ENCODE measurements at regions not wholly inside any gene's neighbourhood (a gene's known extent, or its start where the extent isn't known, plus 50 kb on each side); places are given as distances from the start of the nearest gene placed in this dataset.
"Not testable (repeated sequence)": the region's sequence is repeated elsewhere in the genome, so short reads cannot be mapped to it uniquely, and the experiment has no call there.

GRCh38 chr6:164791498-164791897 is 517.9 kb downstream of the C6orf118 start:
- H3K36me3 Mint-ChIP-seq, result no peaks in the 10 kb centered on the region
- CTCF ChIA-PET, result no interaction called here
- H3K9me3 Mint-ChIP-seq, result peaks cover 12% of the 10 kb centered on the region
- H3K4me3 Mint-ChIP-seq, result no peak overlapping the region
- no peak overlapping the region for H3K27ac Mint-ChIP-seq
- H3K4me1 Mint-ChIP-seq, result no peaks in the 10 kb centered on the region
- DNase-seq, result no peak
- no peaks in the 10 kb centered on the region for H3K27me3 Mint-ChIP-seq

- H3K9me3 Mint-ChIP-seq, result peaks cover 15% of the 10 kb centered on the region
- no peaks in the 10 kb centered on the region for H3K36me3 Mint-ChIP-seq
- no peak overlapping the region for H3K4me3 Mint-ChIP-seq
- DNase-seq, result no peak
- no peak overlapping the region for H3K27ac Mint-ChIP-seq
- CTCF ChIA-PET, result no interaction called here
- H3K4me1 Mint-ChIP-seq, result no peaks in the 10 kb centered on the region
- no peaks in the 10 kb centered on the region for H3K27me3 Mint-ChIP-seq
Observed at GRCh38 chr6:164763788-164764187, 545.6 kb downstream of the C6orf118 start.

GRCh38 chr6:164757451-164757850 is 552.0 kb downstream of the C6orf118 start:
- no peaks in the 10 kb centered on the region for H3K27me3 Mint-ChIP-seq
- H3K36me3 Mint-ChIP-seq, result no peaks in the 10 kb centered on the region
- CTCF ChIA-PET, result no interaction called here
- no peaks in the 10 kb centered on the region for H3K4me1 Mint-ChIP-seq
- DNase-seq, result no peak
- H3K9me3 Mint-ChIP-seq, result peaks cover 12% of the 10 kb centered on the region
- H3K4me3 Mint-ChIP-seq, result no peak overlapping the region
- H3K27ac Mint-ChIP-seq, result no peak overlapping the region

GRCh38 chr6:164756723-164757122 is 552.7 kb downstream of the C6orf118 start:
- CTCF ChIA-PET, result no interaction called here
- Mint-ChIP-seq H3K36me3 (no peaks in the 10 kb centered on the region), H3K9me3 (peaks cover 11% of the 10 kb centered on the region), H3K4me3 (no peak overlapping the region), H3K4me1 (no peaks in the 10 kb centered on the region), H3K27ac (no peak overlapping the region), H3K27me3 (no peaks in the 10 kb centered on the region)
- no peak for DNase-seq

GRCh38 chr6:164756142-164756541 is 553.3 kb downstream of the C6orf118 start:
- Mint-ChIP-seq H3K4me1 (no peaks in the 10 kb centered on the region), H3K9me3 (peaks cover 11% of the 10 kb centered on the region), H3K27ac (no peak overlapping the region), H3K36me3 (no peaks in the 10 kb centered on the region), H3K4me3 (no peak overlapping the region), H3K27me3 (no peaks in the 10 kb centered on the region)
- DNase-seq, result no peak
- CTCF ChIA-PET, result no interaction called here

- H3K4me1 Mint-ChIP-seq, result no peaks in the 10 kb centered on the region
- no peaks in the 10 kb centered on the region for H3K27me3 Mint-ChIP-seq
- no peak overlapping the region for H3K4me3 Mint-ChIP-seq
- no peak overlapping the region for H3K27ac Mint-ChIP-seq
- CTCF ChIA-PET, result no interaction called here
- DNase-seq, result no peak
- H3K9me3 Mint-ChIP-seq, result peaks cover 22% of the 10 kb centered on the region
- H3K36me3 Mint-ChIP-seq, result no peaks in the 10 kb centered on the region
Observed at GRCh38 chr6:164753517-164753916, 555.9 kb downstream of the C6orf118 start.

GRCh38 chr6:164751395-164751794 is 558.0 kb downstream of the C6orf118 start:
- peaks cover 26% of the 10 kb centered on the region for H3K9me3 Mint-ChIP-seq
- no peak overlapping the region for H3K4me3 Mint-ChIP-seq
- no peaks in the 10 kb centered on the region for H3K4me1 Mint-ChIP-seq
- no peak overlapping the region for H3K27ac Mint-ChIP-seq
- CTCF ChIA-PET, result no interaction called here
- no peaks in the 10 kb centered on the region for H3K27me3 Mint-ChIP-seq
- no peak for DNase-seq
- H3K36me3 Mint-ChIP-seq, result no peaks in the 10 kb centered on the region

- Mint-ChIP-seq H3K9me3 (peaks cover 26% of the 10 kb centered on the region), H3K4me1 (no peaks in the 10 kb centered on the region), H3K4me3 (no peak overlapping the region), H3K36me3 (no peaks in the 10 kb centered on the region), H3K27ac (no peak overlapping the region), H3K27me3 (no peaks in the 10 kb centered on the region)
- CTCF ChIA-PET, result no interaction called here
- no peak for DNase-seq
Observed at GRCh38 chr6:164750128-164750527, 559.3 kb downstream of the C6orf118 start.

GRCh38 chr6:164749221-164750064 is 560.0 kb downstream of the C6orf118 start:
- no peak for DNase-seq
- Mint-ChIP-seq H3K4me1 (no peaks in the 10 kb centered on the region), H3K9me3 (peaks cover 30% of the 10 kb centered on the region), H3K27me3 (no peaks in the 10 kb centered on the region), H3K36me3 (no peaks in the 10 kb centered on the region), H3K27ac (no peak overlapping the region), H3K4me3 (no peak overlapping the region)
- CTCF ChIA-PET, result no interaction called here

- DNase-seq, result no peak
- Mint-ChIP-seq H3K36me3 (no peaks in the 10 kb centered on the region), H3K27me3 (no peaks in the 10 kb centered on the region), H3K4me3 (no peak overlapping the region), H3K9me3 (peaks cover 27% of the 10 kb centered on the region), H3K4me1 (no peaks in the 10 kb centered on the region), H3K27ac (no peak overlapping the region)
- CTCF ChIA-PET, result no interaction called here
Observed at GRCh38 chr6:164744301-164744700, 565.1 kb downstream of the C6orf118 start.

- H3K36me3 Mint-ChIP-seq, result no peaks in the 10 kb centered on the region
Observed at GRCh38 chr6:164741938-164742451, 567.4 kb downstream of the C6orf118 start.

GRCh38 chr6:164736090-164736489 is 573.3 kb downstream of the C6orf118 start:
- H3K4me3 Mint-ChIP-seq, H3K27me3 Mint-ChIP-seq, CTCF ChIA-PET, DNase-seq, H3K4me1 Mint-ChIP-seq, H3K36me3 Mint-ChIP-seq, H3K27ac Mint-ChIP-seq: not testable (repeated sequence)
- peaks cover 27% of the 10 kb centered on the region for H3K9me3 Mint-ChIP-seq

More at GRCh38 chr6:164741938-164742451, 567.4 kb downstream of the C6orf118 start:
- H3K9me3 Mint-ChIP-seq, result peaks cover 27% of the 10 kb centered on the region
- no peak overlapping the region for H3K4me3 Mint-ChIP-seq
- no peaks in the 10 kb centered on the region for H3K27me3 Mint-ChIP-seq
- no peaks in the 10 kb centered on the region for H3K4me1 Mint-ChIP-seq
- H3K27ac Mint-ChIP-seq, result no peak overlapping the region
- CTCF ChIA-PET, result no interaction called here
- no peak for DNase-seq

GRCh38 chr6:164731539-164731938 is 577.9 kb downstream of the C6orf118 start:
- Mint-ChIP-seq H3K36me3 (no peaks in the 10 kb centered on the region), H3K27ac (no peak overlapping the region), H3K9me3 (peaks cover 25% of the 10 kb centered on the region), H3K27me3 (no peaks in the 10 kb centered on the region), H3K4me1 (no peaks in the 10 kb centered on the region), H3K4me3 (no peak overlapping the region)
- DNase-seq, result no peak
- CTCF ChIA-PET, result no interaction called here

- H3K27me3 Mint-ChIP-seq, result no peaks in the 10 kb centered on the region
- no peak overlapping the region for H3K27ac Mint-ChIP-seq
- H3K4me3 Mint-ChIP-seq, result no peak overlapping the region
- no peak for DNase-seq
- H3K36me3 Mint-ChIP-seq, result no peaks in the 10 kb centered on the region
- CTCF ChIA-PET, result no interaction called here
- peaks cover 10% of the 10 kb centered on the region for H3K9me3 Mint-ChIP-seq
- no peaks in the 10 kb centered on the region for H3K4me1 Mint-ChIP-seq
Observed at GRCh38 chr6:164721460-164721859, 587.9 kb downstream of the C6orf118 start.

GRCh38 chr6:164700497-164700896 is 608.9 kb downstream of the C6orf118 start:
- Mint-ChIP-seq H3K27me3 (no peaks in the 10 kb centered on the region), H3K4me1 (no peaks in the 10 kb centered on the region), H3K27ac (no peak overlapping the region), H3K4me3 (no peak overlapping the region), H3K9me3 (peaks cover 2% of the 10 kb centered on the region), H3K36me3 (no peaks in the 10 kb centered on the region)
- CTCF ChIA-PET, result no interaction called here
- no peak for DNase-seq

Data from activated naive CD4-positive, alpha-beta T cell treated with anti-CD3 and anti-CD28 coated beads, Interleukin-2, amount 10 ng/mL, durations not matched to agents 7 days and 5 days (primary cell).